Endothelial cell of umbilical vein (primary cell): ENCODE measurements at regions not wholly inside any gene's neighbourhood (a gene's known extent, or its start where the extent isn't known, plus 50 kb on each side); places are given as distances from the start of the nearest gene placed in this dataset.

Source experiments
- BruUV-seq: library from RNA; stranded (reverse); fragments of 400-500 nt; replicated peaks from 2 replicates; lab custom pipeline; 2021; lab: Mats Ljungman, UMichigan
- CTCF ChIA-PET: fragments of 300-600, 350-600 bp; sonication (Branson Sonifier 250); formaldehyde crosslinking; loops from one replicate; lab custom pipeline; 2021; ENCODE audit warnings: antibody characterized with exemption, inconsistent platforms; lab: Charles Lee
- POLR2A ChIA-PET: fragments of 300-600, 350-600 bp; sonication (Branson Sonifier 250); formaldehyde crosslinking; loops from one replicate; lab custom pipeline; 2021; ENCODE audit warnings: antibody characterized with exemption, inconsistent platforms; lab: Charles Lee
- DNase-seq: peaks from one replicate; pipeline ENCODE4 v3.0.0-alpha.2; 2011; ENCODE audit warnings: low read depth, low spot score
- FAIRE-seq: peaks from 2 replicates; lab custom pipeline; 2011; peaks lifted over from hg19 to GRCh38; lab: Jason Lieb, UNC
- H2AFZ ChIP-seq: 2 replicates; pipeline ENCODE4 v1.6.0; 2012; ENCODE audit warnings: low read depth, low read length, control low read depth, inconsistent platforms
- H3K27ac ChIP-seq: 2 replicates; pipeline ENCODE4 v1.5.1; 2011; ENCODE audit warnings: low read depth, mild to moderate bottlenecking, control low read depth, low read length, moderate library complexity; ENCODE audit not compliant: insufficient read depth
- H3K27me3 ChIP-seq, 2 experiments: 2 replicates each; pipeline versions ENCODE4 v1.6.0 to v1.6.1; 2011; ENCODE audit warnings: low read length in 2 of 2, mixed read lengths in 1 of 2; ENCODE audit not compliant: control insufficient read depth in 2 of 2, insufficient read depth in 2 of 2
- H3K36me3 ChIP-seq, 2 experiments: 2 replicates in 1 of 2; 3 replicates in 1 of 2; pipeline ENCODE4 v1.5.1; 2011; ENCODE audit warnings: low read length in 2 of 2, mild to moderate bottlenecking in 1 of 2, moderate library complexity in 1 of 2; ENCODE audit not compliant: control insufficient read depth in 2 of 2, insufficient read depth in 2 of 2; ENCODE audit errors: extremely low read depth in 1 of 2
- H3K4me1 ChIP-seq: 3 replicates; pipeline ENCODE4 v1.5.1; 2011; ENCODE audit warnings: mild to moderate bottlenecking, low read length; ENCODE audit not compliant: control insufficient read depth, insufficient read depth; ENCODE audit errors: extremely low read depth
- H3K4me2 ChIP-seq: 2 replicates; pipeline ENCODE4 v1.6.1; 2011; ENCODE audit warnings: low read length, control low read depth, mixed read lengths; ENCODE audit not compliant: insufficient read depth
- H3K4me3 ChIP-seq, 3 experiments: fragments of 200-600 bp in 1 of 3; sonication (generic), shearing (Covaris generic) in 1 of 3; replicated peaks in 1 of 3; 2 replicates each; pipeline ENCODE4 v1.5.1; 2011 to 2016; ENCODE audit warnings: control low read depth in 3 of 3, low read length in 3 of 3, mild to moderate bottlenecking in 2 of 3, inconsistent platforms in 1 of 3, low read depth in 1 of 3, moderate library complexity in 1 of 3; ENCODE audit not compliant: insufficient read depth in 1 of 3
- H3K79me2 ChIP-seq: 2 replicates; pipeline ENCODE4 v1.6.0; 2012; ENCODE audit warnings: low read length, inconsistent platforms; ENCODE audit not compliant: control insufficient read depth, insufficient read depth
- H3K9ac ChIP-seq: replicated peaks from 2 replicates; pipeline ENCODE3; 2011; ENCODE audit warnings: low read length, control low read depth; ENCODE audit not compliant: insufficient read depth; ENCODE audit errors: extremely low read depth
- H3K9me1 ChIP-seq: replicated peaks from 3 replicates; pipeline ENCODE4 v1.6.0; 2011; ENCODE audit warnings: mild to moderate bottlenecking, low read length; ENCODE audit not compliant: control insufficient read depth, insufficient read depth; ENCODE audit errors: extremely low read depth
- H3K9me3 ChIP-seq: replicated peaks from 2 replicates; pipeline ENCODE4 v1.5.1; 2012; ENCODE audit warnings: low read length, inconsistent platforms; ENCODE audit not compliant: control insufficient read depth, insufficient read depth
- H4K20me1 ChIP-seq: replicated peaks from 2 replicates; pipeline ENCODE3; 2011; ENCODE audit warnings: mild to moderate bottlenecking, low read length; ENCODE audit not compliant: control insufficient read depth, insufficient read depth; ENCODE audit errors: extremely low read depth
- CTCF ChIP-seq, 2 donors: IDR thresholded peaks; 1 replicate in 1 of 2; 2 replicates in 1 of 2; pipeline ENCODE4 v1.5.1; 2011; ENCODE audit warnings: low read length in 2 of 2, mild to moderate bottlenecking in 2 of 2, moderate library complexity in 2 of 2, control low read depth in 1 of 2, inconsistent platforms in 1 of 2, low read depth in 1 of 2; ENCODE audit not compliant: insufficient read depth in 1 of 2; ENCODE audit errors: extremely low read depth in 1 of 2
- EZH2 ChIP-seq: IDR thresholded peaks from 2 replicates; pipeline ENCODE4 v1.6.1; 2012; ENCODE audit warnings: borderline replicate concordance, low read depth, mild to moderate bottlenecking, moderate library complexity, low read length, inconsistent platforms; ENCODE audit not compliant: severe bottlenecking
- FOS ChIP-seq: IDR thresholded peaks from 2 replicates; pipeline ENCODE4 v1.6.1; 2011; ENCODE audit warnings: mild to moderate bottlenecking, low read length, moderate library complexity, borderline replicate concordance; ENCODE audit not compliant: insufficient read depth
- GATA2 ChIP-seq: IDR thresholded peaks from 2 replicates; pipeline ENCODE4 v1.7.0; 2011; ENCODE audit warnings: low read depth, mild to moderate bottlenecking, moderate library complexity, mixed read lengths, low read length; ENCODE audit not compliant: insufficient read length, insufficient read depth
- JUN ChIP-seq: IDR thresholded peaks from 2 replicates; pipeline ENCODE4 v1.6.1; 2011; ENCODE audit warnings: borderline replicate concordance, low read depth; ENCODE audit not compliant: insufficient read length, insufficient read depth
- MYC ChIP-seq: IDR thresholded peaks from one replicate; pipeline ENCODE4 v1.6.1; 2011; ENCODE audit warnings: mild to moderate bottlenecking, low read depth, low read length
- POLR2A ChIP-seq: IDR thresholded peaks from 2 replicates; pipeline ENCODE4 v1.6.1; 2012; ENCODE audit warnings: low read depth, mild to moderate bottlenecking, control low read depth, low read length
- POLR2AphosphoS5 ChIP-seq: IDR thresholded peaks from 2 replicates; pipeline ENCODE4 v1.6.1; 2012; ENCODE audit warnings: low read depth, mild to moderate bottlenecking, control low read depth, low read length, moderate library complexity; ENCODE audit not compliant: insufficient read depth
- dilution Hi-C: fragments of 300-500 bp; cut with MboI; formaldehyde crosslinking; loops from one replicate; pipeline ENCODE4 v1.15.0; 2019; ENCODE audit warnings: low sequenced_read_pairs; ENCODE audit not compliant: extremely low pct_ligation_motif_present
- intact Hi-C: fragments of 100-400 bp; cut with micrococcal nuclease; formaldehyde crosslinking; loops from one replicate; pipeline ENCODE4 v1.10.0; 2022
- TF ChIP-seq, protein P1 (sequence below): IDR thresholded peaks from 2 replicates; pipeline ENCODE4 v1.6.1; 2011; ENCODE audit not compliant: insufficient read depth, insufficient read length

GRCh38 chr15:79176151-79176550 lies 85.6 kb upstream of the RASGRF1 start:
- dilution Hi-C loops (no loop called here), intact Hi-C loops (no loop called here)
- no peak overlapping the region for H3K27ac ChIP-seq
- no peaks in the 10 kb centered on the region for H3K9me1 ChIP-seq
- CTCF ChIA-PET = no interaction called here
- no peaks in the 10 kb centered on the region for H3K79me2 ChIP-seq
- no peaks in the 10 kb centered on the region for H3K9me3 ChIP-seq
- no peak for FAIRE-seq
- BruUV-seq = no TSS peak
- no peak for TF ChIP-seq POLR2AphosphoS5
- no peaks in the 10 kb centered on the region for H3K27me3 ChIP-seq
- H3K4me2 ChIP-seq = no peak overlapping the region
- H3K36me3 ChIP-seq = no peaks in the 10 kb centered on the region
- POLR2A ChIA-PET = no interaction called here
- DNase-seq = no peak
- no peak overlapping the region for H3K9ac ChIP-seq
- no peak overlapping the region for H2AFZ ChIP-seq
- no peaks in the 10 kb centered on the region for H4K20me1 ChIP-seq
- no peak overlapping the region for H3K4me3 ChIP-seq
- H3K4me1 ChIP-seq = no peaks in the 10 kb centered on the region

GRCh38 chr15:79172801-79173460 lies 82.4 kb upstream of the RASGRF1 start:
- no peak overlapping the region for H3K9ac ChIP-seq
- H3K79me2 ChIP-seq = no peaks in the 10 kb centered on the region
- no peaks in the 10 kb centered on the region for H3K4me1 ChIP-seq
- FAIRE-seq (no peak), DNase-seq (no peak)
- no peaks in the 10 kb centered on the region for H4K20me1 ChIP-seq
- CTCF ChIA-PET = interaction anchor here (0.9 to 1.8 kb wide), 3 partner anchors 11 to 12 kb away, joined by 3 to 14 read pairs (median 3); no protein-coding TSS in a partner anchor
- no peak overlapping the region for H3K4me2 ChIP-seq
- H3K4me3 ChIP-seq = no peak overlapping the region
- TF ChIP-seq FOS (no peak), CTCF (IDR thresholded peaks at IDR 0.05; ENCODE audit: extremely low read depth in 1 of 2, insufficient read depth in 1 of 2, low read depth in 1 of 2, low read length in 2 of 2) (no peak), POLR2AphosphoS5 (no peak), EZH2 (no peak), GATA2 (no peak), MYC (no peak), JUN (no peak), POLR2A (no peak)
- TF ChIP-seq, protein P1, sequence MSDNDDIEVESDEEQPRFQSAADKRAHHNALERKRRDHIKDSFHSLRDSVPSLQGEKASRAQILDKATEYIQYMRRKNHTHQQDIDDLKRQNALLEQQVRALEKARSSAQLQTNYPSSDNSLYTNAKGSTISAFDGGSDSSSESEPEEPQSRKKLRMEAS = no peak
- no peak overlapping the region for H2AFZ ChIP-seq
- POLR2A ChIA-PET = no interaction called here
- H3K36me3 ChIP-seq = no peaks in the 10 kb centered on the region
- no TSS peak for BruUV-seq
- dilution Hi-C loops = no loop called here
- intact Hi-C loops = no loop called here
- no peaks in the 10 kb centered on the region for H3K27me3 ChIP-seq
- H3K9me1 ChIP-seq = no peaks in the 10 kb centered on the region
- H3K27ac ChIP-seq = no peak overlapping the region
- no peaks in the 10 kb centered on the region for H3K9me3 ChIP-seq
